ENCODE measurements at regions not wholly inside any gene's neighbourhood (a gene's known extent, or its start where the extent isn't known, plus 50 kb on each side); places are given as distances from the start of the nearest gene placed in this dataset.

DNA sequence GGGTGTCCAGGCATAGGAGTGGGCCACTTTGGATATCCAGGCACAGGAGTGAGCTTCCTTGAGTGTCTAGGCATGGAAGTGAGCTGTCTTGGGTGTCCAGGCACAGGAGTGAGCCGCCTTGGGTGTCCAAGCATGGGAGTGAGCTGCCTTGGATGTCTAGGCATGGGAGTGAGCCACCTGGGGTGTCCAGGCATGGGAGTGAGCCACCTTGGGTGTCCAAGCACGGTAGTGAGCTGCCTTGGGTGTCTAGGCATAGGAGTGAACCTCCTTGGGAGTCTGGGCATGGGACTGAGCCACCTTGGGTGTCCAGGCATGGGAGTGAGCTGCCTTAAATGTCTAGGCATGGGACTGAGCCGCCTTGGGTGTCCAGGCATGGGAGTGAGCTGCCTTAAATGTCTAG is 146.3 kb downstream of the C1orf94 start (continued):
- TF ChIP-seq, protein P1, sequence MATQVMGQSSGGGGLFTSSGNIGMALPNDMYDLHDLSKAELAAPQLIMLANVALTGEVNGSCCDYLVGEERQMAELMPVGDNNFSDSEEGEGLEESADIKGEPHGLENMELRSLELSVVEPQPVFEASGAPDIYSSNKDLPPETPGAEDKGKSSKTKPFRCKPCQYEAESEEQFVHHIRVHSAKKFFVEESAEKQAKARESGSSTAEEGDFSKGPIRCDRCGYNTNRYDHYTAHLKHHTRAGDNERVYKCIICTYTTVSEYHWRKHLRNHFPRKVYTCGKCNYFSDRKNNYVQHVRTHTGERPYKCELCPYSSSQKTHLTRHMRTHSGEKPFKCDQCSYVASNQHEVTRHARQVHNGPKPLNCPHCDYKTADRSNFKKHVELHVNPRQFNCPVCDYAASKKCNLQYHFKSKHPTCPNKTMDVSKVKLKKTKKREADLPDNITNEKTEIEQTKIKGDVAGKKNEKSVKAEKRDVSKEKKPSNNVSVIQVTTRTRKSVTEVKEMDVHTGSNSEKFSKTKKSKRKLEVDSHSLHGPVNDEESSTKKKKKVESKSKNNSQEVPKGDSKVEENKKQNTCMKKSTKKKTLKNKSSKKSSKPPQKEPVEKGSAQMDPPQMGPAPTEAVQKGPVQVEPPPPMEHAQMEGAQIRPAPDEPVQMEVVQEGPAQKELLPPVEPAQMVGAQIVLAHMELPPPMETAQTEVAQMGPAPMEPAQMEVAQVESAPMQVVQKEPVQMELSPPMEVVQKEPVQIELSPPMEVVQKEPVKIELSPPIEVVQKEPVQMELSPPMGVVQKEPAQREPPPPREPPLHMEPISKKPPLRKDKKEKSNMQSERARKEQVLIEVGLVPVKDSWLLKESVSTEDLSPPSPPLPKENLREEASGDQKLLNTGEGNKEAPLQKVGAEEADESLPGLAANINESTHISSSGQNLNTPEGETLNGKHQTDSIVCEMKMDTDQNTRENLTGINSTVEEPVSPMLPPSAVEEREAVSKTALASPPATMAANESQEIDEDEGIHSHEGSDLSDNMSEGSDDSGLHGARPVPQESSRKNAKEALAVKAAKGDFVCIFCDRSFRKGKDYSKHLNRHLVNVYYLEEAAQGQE (IDR thresholded peaks at IDR 0.05), result no peak
- TF ChIP-seq NR3C1 (IDR thresholded peaks at IDR 0.05), result no peak
- no peak for TF ChIP-seq POLR2AphosphoS2 (conservative IDR thresholded peaks at IDR 0.05; ENCODE audit: low read length)

DNA sequence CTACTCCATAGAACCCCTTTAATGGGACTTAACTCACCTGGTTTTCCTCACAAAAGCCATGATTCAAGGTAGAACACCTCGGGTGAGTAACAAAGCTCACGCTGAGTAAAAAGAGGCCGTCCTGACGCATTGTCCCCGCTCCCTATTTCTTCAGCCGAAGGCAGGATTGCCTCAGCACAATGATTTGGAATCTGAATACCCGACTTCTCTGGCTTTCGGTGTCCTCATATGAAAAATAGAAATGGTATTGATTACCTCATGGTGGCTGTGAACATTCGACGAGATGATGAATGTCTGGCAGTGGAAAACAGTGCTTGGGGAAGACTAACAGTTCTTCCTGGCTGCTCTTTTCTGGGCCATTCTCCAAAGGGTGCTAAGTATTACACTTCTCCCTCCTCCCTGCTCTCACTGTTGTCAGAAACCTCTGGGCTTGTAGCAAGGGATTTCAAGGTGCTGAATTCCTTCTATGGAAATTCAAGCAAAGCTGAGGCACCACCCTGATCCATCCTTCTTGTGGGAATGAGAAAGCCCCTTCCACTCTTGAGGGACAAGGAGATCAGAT is 148.3 kb downstream of the C1orf94 start:
- H3K4me3 ChIP-seq, result no peak overlapping the region
- no peak for FAIRE-seq
- H3K4me2 ChIP-seq, result no peak overlapping the region
- DNase-seq (ENCODE audit: low read depth in 1 of 2, low spot score in 1 of 2), result no peak
- H3K9me3 ChIP-seq, result no peaks in the 10 kb centered on the region
- H3K27ac ChIP-seq, result no peak overlapping the region
- ChIA-PET CTCF (no interaction called here), POLR2A (no interaction called here)
- no peaks in the 10 kb centered on the region for H3K4me1 ChIP-seq
- TF ChIP-seq HOXA7 (CRISPR knock-in tag; IDR thresholded peaks at IDR 0.05) (no peak), RARB (CRISPR knock-in tag; IDR thresholded peaks at IDR 0.05) (no peak), MAFK (IDR thresholded peaks at IDR 0.05; ENCODE audit: partially characterized antibody) (no peak), TFCP2L1 (CRISPR knock-in tag; IDR thresholded peaks at IDR 0.05) (no peak), FOSB (CRISPR knock-in tag; IDR thresholded peaks at IDR 0.05) (no peak), JUNB (IDR thresholded peaks at IDR 0.05) (no peak)
- WGBS (ENCODE audit: missing lambda C conversion rate), result 2% methylated on average over 9 of the region's 10 CpGs
- ATAC-seq, result no peak

DNA sequence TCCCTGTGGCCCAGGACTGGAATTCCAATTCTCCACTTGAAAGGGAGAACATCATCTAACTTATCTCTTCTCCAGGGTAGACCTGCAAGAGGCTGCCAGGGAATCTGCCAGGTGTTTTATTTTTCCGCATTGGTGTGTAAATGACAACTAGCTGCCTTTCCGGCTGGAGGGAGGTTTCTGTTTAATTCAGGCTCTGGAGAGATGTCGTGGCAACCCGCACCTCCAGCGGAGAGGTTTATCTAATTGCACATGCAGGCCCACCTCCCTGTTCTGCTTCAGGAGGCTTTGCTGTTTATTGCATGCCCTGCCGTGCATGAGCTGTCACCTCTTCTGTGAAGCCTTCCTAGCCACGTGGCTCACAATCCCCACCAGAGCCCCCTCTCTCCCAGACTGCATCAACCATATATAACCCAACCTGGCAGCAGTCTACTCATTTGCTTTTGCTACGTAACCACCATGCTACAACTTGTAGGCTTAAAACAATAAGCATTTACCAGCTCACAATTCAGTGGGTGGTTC is 151.6 kb downstream of the C1orf94 start:
- no peaks in the 10 kb centered on the region for H3K4me1 ChIP-seq
- H3K4me2 ChIP-seq, result no peak overlapping the region
- FAIRE-seq (no peak), ATAC-seq (no peak), DNase-seq (ENCODE audit: low read depth in 1 of 2, low spot score in 1 of 2) (no peak)
- WGBS (ENCODE audit: missing lambda C conversion rate), result 38% methylated on average over 8 of the region's 8 CpGs
- TF ChIP-seq EP300 (IDR thresholded peaks at IDR 0.05), result no peak
- TF ChIP-seq PHF8 (IDR thresholded peaks at IDR 0.05; ENCODE audit: borderline replicate concordance, low read depth), result no peak
- TF ChIP-seq HDAC2 (IDR thresholded peaks at IDR 0.05), result no peak
- TF ChIP-seq KDM5A (IDR thresholded peaks at IDR 0.05), result no peak
- no peak for TF ChIP-seq RNF2 (IDR thresholded peaks at IDR 0.05; ENCODE audit: borderline replicate concordance, low read depth)
- no peak for TF ChIP-seq EHMT2 (IDR thresholded peaks at IDR 0.05; ENCODE audit: low read depth)
- TF ChIP-seq, protein P2, sequence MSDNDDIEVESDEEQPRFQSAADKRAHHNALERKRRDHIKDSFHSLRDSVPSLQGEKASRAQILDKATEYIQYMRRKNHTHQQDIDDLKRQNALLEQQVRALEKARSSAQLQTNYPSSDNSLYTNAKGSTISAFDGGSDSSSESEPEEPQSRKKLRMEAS (IDR thresholded peaks at IDR 0.05), result no peak
- TF ChIP-seq HEYL (CRISPR knock-in tag; IDR thresholded peaks at IDR 0.05), result no peak
- no peak for TF ChIP-seq MYC (IDR thresholded peaks at IDR 0.05; ENCODE audit: borderline replicate concordance, low read length)
- no peak for TF ChIP-seq FOSB (CRISPR knock-in tag; IDR thresholded peaks at IDR 0.05)
- TF ChIP-seq ZC3H11A (IDR thresholded peaks at IDR 0.05), result no peak
- TF ChIP-seq FOXS1 (CRISPR knock-in tag; IDR thresholded peaks at IDR 0.05), result no peak
- TF ChIP-seq FOSL2 (IDR thresholded peaks at IDR 0.05), result no peak
- TF ChIP-seq FOSL2 (CRISPR knock-in tag; IDR thresholded peaks at IDR 0.05), result no peak
- no peak for TF ChIP-seq EHF (CRISPR knock-in tag; IDR thresholded peaks at IDR 0.05)
- TF ChIP-seq RAD21 (conservative IDR thresholded peaks at IDR 0.05 in 1 of 2, IDR thresholded peaks at IDR 0.05 in 1 of 2), result no peak
- no peak for TF ChIP-seq BHLHE40 (IDR thresholded peaks at IDR 0.05; ENCODE audit: low read depth, low read length)
- TF ChIP-seq ESRRA (IDR thresholded peaks at IDR 0.05; ENCODE audit: borderline replicate concordance, low read length), result no peak
- ChIA-PET CTCF (no interaction called here), POLR2A (no interaction called here)
- no peaks in the 10 kb centered on the region for H3K9me3 ChIP-seq
- H3K4me3 ChIP-seq, result no peak overlapping the region
- H3K27ac ChIP-seq, result no peak overlapping the region
